Testis (tissue), 2 donors: ENCODE measurements at regions not wholly inside any gene's neighbourhood (a gene's known extent, or its start where the extent isn't known, plus 50 kb on each side); places are given as distances from the start of the nearest gene placed in this dataset.
"Not testable (repeated sequence)": the region's sequence is repeated elsewhere in the genome, so short reads cannot be mapped to it uniquely, and the experiment has no call there.

Experiments
- DNase-seq: peaks from one replicate; pipeline ENCODE4 v3.0.0-alpha.2; 2019
- H3K27ac ChIP-seq, 2 donors: fragments of 200-600 bp; sonication (generic); one replicate each; pipeline ENCODE4 v1.5.1; 2019
- H3K27me3 ChIP-seq: fragments of 200-600 bp; sonication (generic); one replicate; pipeline ENCODE4 v1.5.1; 2019
- H3K36me3 ChIP-seq: fragments of 200-600 bp; sonication (generic); one replicate; pipeline ENCODE4 v1.5.1; 2017; ENCODE audit warnings: low read depth; ENCODE audit errors: missing control alignments
- H3K4me1 ChIP-seq: fragments of 200-600 bp; sonication (generic); one replicate; pipeline ENCODE4 v1.5.1; 2019
- H3K4me3 ChIP-seq, 2 donors: fragments of 200-600 bp; sonication (generic); one replicate each; pipeline ENCODE4 v1.5.1; 2017 to 2019
- H3K9me3 ChIP-seq: fragments of 200-600 bp; sonication (generic); one replicate; pipeline ENCODE4 v1.5.1; 2017
- CTCF ChIP-seq, 3 experiments: fragments of 450-650 bp in 2 of 3; fragments of 200-600 bp in 1 of 3; sonication (generic) in 1 of 3; IDR thresholded peaks; one replicate each; pipeline ENCODE4 v1.5.1; 2016 to 2019; ENCODE audit warnings: antibody characterized with exemption in 3 of 3, mild to moderate bottlenecking in 2 of 3, moderate library complexity in 1 of 3
- POLR2A ChIP-seq: fragments of 450-650 bp; IDR thresholded peaks from one replicate; pipeline ENCODE4 v1.6.1; 2017; ENCODE audit warnings: antibody characterized with exemption, mild to moderate bottlenecking, moderate library complexity
- WGBS, 2 donors: methylation state at CpG; one replicate each; pipeline ENCODE4 v1.1.5; 2018; 5-methylcytosine and 5-hydroxymethylcytosine counted together
- intact Hi-C: fragments of 100-400 bp; cut with DNase I; formaldehyde crosslinking; loops from one replicate; pipeline ENCODE4 v1.15.1; 2023; ENCODE audit warnings: low total_unique reads

- Histone ChIP-seq H3K27me3 (no peaks in the 10 kb centered on the region), H3K36me3 (no peaks in the 10 kb centered on the region), H3K27ac (no peak overlapping the region), H3K4me3 (no peak overlapping the region), H3K9me3 (no peaks in the 10 kb centered on the region), H3K4me1 (no peaks in the 10 kb centered on the region)
- no peak for DNase-seq
- intact Hi-C loops: no loop called here
- 43 to 67% methylated on average over 1 of the region's 1 CpG for WGBS, 2 donors
- TF ChIP-seq POLR2A (no peak), CTCF (IDR thresholded peaks at IDR 0.05) (no peak)
Observed at GRCh38 chr13:37510441-37510840, 88.1 kb downstream of the POSTN start.

DNA sequence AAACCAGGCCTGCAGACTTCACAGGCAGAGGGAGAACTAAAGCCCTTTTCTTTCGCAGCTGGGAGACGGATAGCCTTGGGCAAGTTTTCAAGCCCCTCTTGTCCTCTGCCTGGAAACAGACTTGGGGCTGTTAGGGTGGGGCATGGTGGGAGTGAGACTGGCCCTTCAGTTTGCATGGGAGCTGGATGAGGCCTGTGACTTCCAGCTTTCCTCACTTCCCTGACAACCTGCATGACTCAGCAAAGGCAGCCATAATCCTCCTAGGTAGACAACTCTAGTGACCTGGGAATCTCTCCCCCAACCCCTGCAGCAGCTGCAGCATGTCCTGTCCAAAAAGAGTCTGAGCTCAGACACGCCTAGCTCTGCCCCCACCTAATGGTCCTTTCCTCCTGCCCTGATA, 93.0 kb downstream of the POSTN start:
- no peaks in the 10 kb centered on the region for H3K27me3 ChIP-seq
- H3K27ac ChIP-seq: no peak overlapping the region
- no peaks in the 10 kb centered on the region for H3K36me3 ChIP-seq
- no peaks in the 10 kb centered on the region for H3K4me1 ChIP-seq
- H3K9me3 ChIP-seq: no peaks in the 10 kb centered on the region
- no peak for DNase-seq
- intact Hi-C loops: no loop called here
- WGBS, 2 donors: 71 to 90% methylated on average over 3 of the region's 3 CpGs
- TF ChIP-seq CTCF (IDR thresholded peaks at IDR 0.05) (no peak), POLR2A (no peak)
- no peak overlapping the region for H3K4me3 ChIP-seq

DNA sequence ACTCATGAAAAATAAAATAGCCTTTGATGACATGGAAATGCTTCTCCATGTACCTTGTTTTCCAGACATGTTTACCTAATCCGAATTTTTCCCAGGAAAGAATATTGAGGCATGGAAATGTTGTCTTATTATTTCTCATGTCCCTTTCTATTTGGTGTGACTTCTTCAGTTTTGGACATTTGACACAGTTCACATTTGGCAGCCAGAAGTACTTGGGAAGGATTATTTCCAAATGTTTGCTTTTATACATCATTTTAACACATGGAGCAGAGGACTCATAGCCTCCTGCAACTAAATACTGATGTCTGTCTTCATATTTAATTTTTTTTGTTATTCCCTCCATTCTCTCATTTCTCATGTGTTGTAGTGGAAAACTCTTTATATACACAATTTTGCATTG, 94.3 kb downstream of the POSTN start:
- WGBS, 2 donors: 91 to 93% methylated on average over 1 of the region's 1 CpG

DNA sequence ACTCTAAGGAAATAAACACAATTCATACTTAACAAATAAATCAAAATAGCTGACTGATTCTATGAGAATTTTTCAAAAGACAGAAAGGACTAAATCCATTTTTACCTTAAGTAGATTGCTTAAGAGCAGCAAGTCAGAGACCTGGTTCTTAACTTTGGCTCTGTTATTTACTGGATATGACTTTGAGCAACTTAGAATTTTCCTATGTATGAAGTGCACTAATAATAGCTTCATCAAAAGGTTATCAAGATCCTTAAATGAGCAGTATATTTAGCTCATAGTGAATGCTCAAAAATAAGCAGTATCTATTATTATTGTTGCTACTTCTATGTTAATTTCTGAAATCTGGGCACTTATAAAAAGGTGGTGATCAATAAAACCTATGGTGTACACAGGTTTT, 95.3 kb downstream of the POSTN start:
- no peaks in the 10 kb centered on the region for H3K36me3 ChIP-seq
- intact Hi-C loops: no loop called here
- no peak for DNase-seq
- TF ChIP-seq POLR2A (no peak), CTCF (IDR thresholded peaks at IDR 0.05) (no peak)
- H3K4me3 ChIP-seq: no peak overlapping the region
- H3K9me3 ChIP-seq: no peaks in the 10 kb centered on the region
- H3K27me3 ChIP-seq: no peaks in the 10 kb centered on the region
- H3K4me1 ChIP-seq: no peaks in the 10 kb centered on the region
- no peak overlapping the region for H3K27ac ChIP-seq

More for the DNA sequence above, 94.3 kb downstream of the POSTN start:
- Histone ChIP-seq H3K4me1 (no peaks in the 10 kb centered on the region), H3K9me3 (no peaks in the 10 kb centered on the region), H3K4me3 (no peak overlapping the region), H3K27me3 (no peaks in the 10 kb centered on the region), H3K36me3 (no peaks in the 10 kb centered on the region), H3K27ac (no peak overlapping the region)
- TF ChIP-seq POLR2A: no peak
- no peak for TF ChIP-seq CTCF (IDR thresholded peaks at IDR 0.05)
- intact Hi-C loops: no loop called here
- no peak for DNase-seq

DNA sequence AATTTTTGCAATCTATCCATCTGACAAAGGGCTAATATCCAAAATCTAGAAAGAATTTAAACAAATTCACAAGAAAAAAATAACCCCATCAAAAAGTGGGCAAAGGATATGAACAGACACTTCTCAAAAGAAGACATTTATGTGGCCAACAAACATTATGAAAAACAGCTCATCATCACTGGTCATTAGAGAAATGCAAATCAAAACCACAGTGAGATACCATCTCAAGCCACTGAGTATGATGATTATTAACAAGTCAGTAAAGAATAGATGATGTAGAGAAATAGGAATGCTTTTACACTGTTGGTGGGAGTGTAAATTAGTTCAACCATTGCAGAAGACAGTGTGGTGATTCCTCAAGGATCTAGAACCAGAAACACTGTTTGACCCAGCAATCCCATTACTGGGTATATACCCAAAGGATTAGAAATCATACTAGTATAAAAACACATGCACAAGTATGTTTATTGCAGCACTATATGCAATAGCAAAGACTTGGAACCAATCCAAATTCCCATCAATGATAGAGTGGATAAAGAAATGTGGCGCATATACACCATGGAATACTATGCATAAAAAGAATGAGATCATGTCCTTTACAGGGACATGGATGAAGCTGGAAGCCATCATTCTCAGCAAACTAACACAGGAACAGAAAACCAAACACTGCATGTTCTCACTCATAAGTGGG, 96.1 kb downstream of the POSTN start:
- H3K4me1 ChIP-seq, H3K27me3 ChIP-seq, intact Hi-C loops, H3K36me3 ChIP-seq, H3K4me3 ChIP-seq, H3K9me3 ChIP-seq, H3K27ac ChIP-seq, DNase-seq: not testable (repeated sequence)
- WGBS, 2 donors: 89 to 92% methylated on average over 1 of the region's 1 CpG
